Spleen (tissue), 11 donors: ENCODE measurements at regions not wholly inside any gene's neighbourhood (a gene's known extent, or its start where the extent isn't known, plus 50 kb on each side); places are given as distances from the start of the nearest gene placed in this dataset.

ENCODE experiments used
- DNase-seq: peaks from one replicate; pipeline ENCODE4 v3.0.0-alpha.2; 2020
- H3K27ac ChIP-seq, 8 donors: fragments of 200-600 bp; sonication (generic) in 7 of 8; 1 replicate in 4 of 8; 2 replicates in 4 of 8; pipeline versions ENCODE4 v1.5.0 to v1.8.0; 2016 to 2021; ENCODE audit warnings: inconsistent platforms in 4 of 8, mild to moderate bottlenecking in 4 of 8, moderate library complexity in 1 of 8
- H3K27me3 ChIP-seq, 7 donors: fragments of 200-600 bp; sonication (generic) in 6 of 7; replicated peaks in 1 of 7; 1 replicate in 4 of 7; 2 replicates in 3 of 7; pipeline versions ENCODE4 v1.5.0 to v1.8.0; 2016 to 2021; ENCODE audit warnings: inconsistent platforms in 3 of 7, mild to moderate bottlenecking in 1 of 7
- H3K36me3 ChIP-seq, 6 donors: fragments of 200-600 bp; sonication (generic) in 5 of 6; 1 replicate in 4 of 6; 2 replicates in 2 of 6; pipeline versions ENCODE4 v1.5.0 to v1.8.0; 2016 to 2021; ENCODE audit warnings: inconsistent platforms in 2 of 6
- H3K4me1 ChIP-seq, 6 donors: fragments of 200-600 bp; sonication (generic) in 5 of 6; 1 replicate in 3 of 6; 2 replicates in 3 of 6; pipeline versions ENCODE4 v1.5.0 to v1.8.0; 2016 to 2021; ENCODE audit warnings: inconsistent platforms in 3 of 6
- H3K4me3 ChIP-seq, 8 donors: fragments of 200-600 bp; sonication (generic) in 7 of 8; 1 replicate in 4 of 8; 2 replicates in 4 of 8; pipeline versions ENCODE4 v1.5.0 to v1.8.0; 2016 to 2021; ENCODE audit warnings: inconsistent platforms in 4 of 8, mild to moderate bottlenecking in 4 of 8, moderate library complexity in 2 of 8
- H3K9me3 ChIP-seq, 8 donors: fragments of 200-600 bp; sonication (generic) in 7 of 8; 1 replicate in 4 of 8; 2 replicates in 4 of 8; pipeline versions ENCODE4 v1.5.0 to v1.8.0; 2016 to 2021; ENCODE audit warnings: inconsistent platforms in 4 of 8
- CTCF ChIP-seq, 11 experiments: fragments of 200-600 bp in 7 of 11; fragments of 450-650 bp in 4 of 11; sonication (generic) in 4 of 11; IDR thresholded peaks in 8 of 11; conservative IDR thresholded peaks in 3 of 11; 1 replicate in 7 of 11; 2 replicates in 4 of 11; pipeline versions ENCODE4 v1.4.0 to v1.8.0; 2016 to 2021; ENCODE audit warnings: antibody characterized with exemption in 11 of 11, inconsistent platforms in 4 of 11, mild to moderate bottlenecking in 1 of 11
- POLR2A ChIP-seq, 3 donors: fragments of 450-650 bp; IDR thresholded peaks; one replicate each; pipeline ENCODE4 v1.5.1; 2017; ENCODE audit warnings: antibody characterized with exemption in 3 of 3, mild to moderate bottlenecking in 1 of 3
- POLR2AphosphoS5 ChIP-seq, 3 donors: sonication (generic); formaldehyde crosslinking; IDR thresholded peaks; one replicate each; pipeline ENCODE4 v1.5.1; 2017; ENCODE audit warnings: antibody characterized with exemption in 3 of 3
- WGBS, 5 donors: extraction: QIAGEN DNeasy Blood & Tissue Kit in 3 of 5; methylation state at CpG; one replicate each; pipeline versions ENCODE4 v1.1.5 to v1.1.7; 2013 to 2018; 5-methylcytosine and 5-hydroxymethylcytosine counted together
- intact Hi-C: fragments of 100-400 bp; cut with DNase I; formaldehyde crosslinking; loops from one replicate; pipeline ENCODE4 v1.15.0; 2023; ENCODE audit warnings: low total_unique reads
- donor health status: healthy with polysubstance abuse.
- donor health status: DM: no; HTN: no; CAD: no; lungs with moderate emphysema.
- donor health status: DM: no; HTN: no; CAD: no.
- donor health status: Bipolar disorder and iron deficiency.
- donor health status: healthy.
- donor health status: DM: no; HTN: no; CAD: no.
- donor health status: DM: yes; HTN: yes; CAD: no.

- Histone ChIP-seq H3K9me3 (no peaks in the 10 kb centered on the region), H3K4me1 (peaks cover 7 to 40% (median 29%) of the 10 kb centered on the region in 6 donors), H3K4me3 (no peak overlapping the region), H3K27me3 (no peaks in the 10 kb centered on the region), H3K27ac (no peak overlapping the region), H3K36me3 (no peaks in the 10 kb centered on the region)
- intact Hi-C loops, result no loop called here
- DNase-seq, result no peak
- TF ChIP-seq CTCF (IDR thresholded peaks at IDR 0.05 in 8 of 11, conservative IDR thresholded peaks at IDR 0.05 in 3 of 11), result no peak
- no peak for TF ChIP-seq POLR2A (IDR thresholded peaks at IDR 0.05)
- WGBS, 5 donors, result 41 to 67% (median 50%) methylated on average over 2 of the region's 2 CpGs
Observed at GRCh38 chr12:4156317-4156716, 117.2 kb upstream of the CCND2 start.

GRCh38 chr12:4154672-4155225 lies 118.8 kb upstream of the CCND2 start:
- intact Hi-C loops, result no loop called here

GRCh38 chr12:4153343-4153892 lies 120.1 kb upstream of the CCND2 start:
- 7 to 29% (median 13%) methylated on average over 3 of the region's 3 CpGs for WGBS, 5 donors
- DNase-seq, result peak; percentile 81
- Histone ChIP-seq H3K4me1 (peaks cover 11 to 61% (median 39%) of the 10 kb centered on the region in 6 donors), H3K27ac (peak overlapping the region in 7 of 8 donors; percentile 1 to 85 (median 70)), H3K4me3 (peak overlapping the region in 1 of 8 donors; percentile 18), H3K27me3 (no peaks in the 10 kb centered on the region), H3K9me3 (no peaks in the 10 kb centered on the region), H3K36me3 (no peaks in the 10 kb centered on the region)
- intact Hi-C loops, result no loop called here
- TF ChIP-seq POLR2AphosphoS5 (IDR thresholded peaks at IDR 0.05) (no peak), CTCF (IDR thresholded peaks at IDR 0.05 in 8 of 11, conservative IDR thresholded peaks at IDR 0.05 in 3 of 11) (no peak), POLR2A (IDR thresholded peaks at IDR 0.05) (no peak)

More at GRCh38 chr12:4154672-4155225, 118.8 kb upstream of the CCND2 start:
- TF ChIP-seq POLR2AphosphoS5 (IDR thresholded peaks at IDR 0.05) (no peak), CTCF (IDR thresholded peaks at IDR 0.05 in 8 of 11, conservative IDR thresholded peaks at IDR 0.05 in 3 of 11) (no peak), POLR2A (IDR thresholded peaks at IDR 0.05) (no peak)
- Histone ChIP-seq H3K27ac (peak overlapping the region in 2 of 8 donors; percentile 75 to 85), H3K4me3 (no peak overlapping the region), H3K27me3 (no peaks in the 10 kb centered on the region), H3K9me3 (no peaks in the 10 kb centered on the region), H3K36me3 (no peaks in the 10 kb centered on the region), H3K4me1 (peaks cover 7 to 48% (median 30%) of the 10 kb centered on the region in 6 donors)
- no peak for DNase-seq
- WGBS, 5 donors, result 73 to 81% (median 79%) methylated on average over 7 of the region's 7 CpGs

GRCh38 chr12:4152145-4152795 lies 121.3 kb upstream of the CCND2 start:
- Histone ChIP-seq H3K9me3 (no peaks in the 10 kb centered on the region), H3K27me3 (no peaks in the 10 kb centered on the region), H3K27ac (peak overlapping the region in 6 of 8 donors; percentile 57 to 85 (median 72)), H3K4me3 (no peak overlapping the region), H3K36me3 (no peaks in the 10 kb centered on the region), H3K4me1 (peaks cover 15 to 73% (median 51%) of the 10 kb centered on the region in 6 donors)
- intact Hi-C loops, result no loop called here
- DNase-seq, result no peak
- 76 to 82% (median 76%) methylated on average over 7 of the region's 7 CpGs for WGBS, 5 donors
- TF ChIP-seq POLR2A (IDR thresholded peaks at IDR 0.05) (no peak), CTCF (IDR thresholded peaks at IDR 0.05 in 8 of 11, conservative IDR thresholded peaks at IDR 0.05 in 3 of 11) (no peak), POLR2AphosphoS5 (IDR thresholded peaks at IDR 0.05) (no peak)
